ENCODE measurements at regions not wholly inside any gene's neighbourhood (a gene's known extent, or its start where the extent isn't known, plus 50 kb on each side); places are given as distances from the start of the nearest gene placed in this dataset.

DNA sequence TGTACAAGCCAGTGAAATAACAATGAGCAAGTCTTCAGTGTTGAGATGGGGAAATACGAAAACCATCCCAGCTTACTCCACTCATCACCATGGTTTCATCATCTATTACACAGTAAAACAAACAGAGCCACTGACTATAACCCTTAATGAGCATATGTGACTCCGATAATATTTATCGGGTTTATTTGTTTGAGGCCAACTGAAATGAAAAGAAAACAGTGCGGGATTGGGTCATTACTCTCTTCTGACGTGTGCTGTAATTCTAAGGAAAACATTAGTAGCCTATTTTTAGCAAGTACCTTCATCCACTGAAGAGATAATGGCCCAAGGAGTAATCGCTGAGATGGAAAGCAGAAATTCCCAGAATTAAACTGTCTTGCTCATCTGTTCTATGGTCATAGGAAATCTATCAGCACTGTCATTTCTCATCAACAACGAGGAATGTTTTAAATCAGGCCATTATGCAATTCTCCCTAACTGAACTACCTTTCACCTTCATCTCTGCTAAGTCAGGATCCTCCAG lies 716.5 kb downstream of the INHBA start:
- Histone ChIP-seq H3K4me1 (ENCODE audit: control insufficient read depth, insufficient read depth, low read length) (no peaks in the 10 kb centered on the region), H3K4me3 (ENCODE audit: low read depth, low read length) (no peak overlapping the region), H3K9me3 (ENCODE audit: control insufficient read depth, insufficient read depth, low read length) (no peaks in the 10 kb centered on the region), H3K9ac (ENCODE audit: low read depth, low read length) (no peak overlapping the region), H3K27me3 (ENCODE audit: control insufficient read depth, insufficient read depth, low read length) (no peaks in the 10 kb centered on the region), H3K36me3 (ENCODE audit: control insufficient read depth, insufficient read depth, low read length) (no peaks in the 10 kb centered on the region)

DNA sequence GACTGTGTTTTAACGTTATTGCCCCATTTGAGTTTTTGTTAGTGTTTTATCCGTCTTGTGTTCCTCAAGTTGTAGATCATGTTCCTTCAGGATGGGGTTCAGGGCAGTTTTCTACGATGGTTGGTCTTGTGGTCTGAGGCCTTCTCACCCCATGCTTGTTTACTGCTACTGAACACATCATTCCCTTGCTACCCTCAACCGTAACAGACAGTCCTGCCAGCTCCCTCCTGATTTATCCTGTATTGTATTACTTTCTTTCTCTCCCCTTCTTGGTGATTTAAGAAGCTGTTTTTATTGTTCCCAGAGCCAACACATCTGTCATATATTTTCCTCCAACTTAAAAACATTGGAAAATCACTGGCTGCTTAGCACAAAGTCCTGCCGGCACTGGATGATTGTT lies 719.8 kb downstream of the INHBA start:
- no peaks in the 10 kb centered on the region for H3K9me3 ChIP-seq (ENCODE audit: control insufficient read depth, insufficient read depth, low read length)
- H3K36me3 ChIP-seq (ENCODE audit: control insufficient read depth, insufficient read depth, low read length), result no peaks in the 10 kb centered on the region
- H3K27me3 ChIP-seq (ENCODE audit: control insufficient read depth, insufficient read depth, low read length), result no peaks in the 10 kb centered on the region
- H3K4me1 ChIP-seq (ENCODE audit: control insufficient read depth, insufficient read depth, low read length), result no peaks in the 10 kb centered on the region
- H3K4me3 ChIP-seq (ENCODE audit: low read depth, low read length), result no peak overlapping the region
- H3K9ac ChIP-seq (ENCODE audit: low read depth, low read length), result no peak overlapping the region

DNA sequence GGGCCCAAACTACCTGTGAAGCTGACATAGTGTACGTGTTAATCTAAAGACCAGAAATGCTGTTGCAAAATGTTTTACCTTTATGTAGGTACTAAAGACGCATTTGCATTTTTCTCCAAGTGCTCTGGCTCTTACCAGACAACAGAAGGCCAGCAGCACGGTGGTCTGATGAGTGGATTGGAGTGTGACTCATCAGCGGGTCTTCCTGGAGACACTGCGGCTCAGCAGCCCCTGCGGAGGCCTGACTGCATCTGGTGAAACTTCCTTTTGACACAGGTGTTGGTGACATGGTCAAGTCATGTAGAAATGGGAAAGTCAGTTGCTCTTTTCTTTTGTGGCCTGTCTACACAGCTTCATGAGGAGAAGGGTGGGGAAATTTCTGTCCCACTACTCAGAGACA lies 723.6 kb downstream of the INHBA start:
- H3K9ac ChIP-seq (ENCODE audit: low read depth, low read length), result no peak overlapping the region

DNA sequence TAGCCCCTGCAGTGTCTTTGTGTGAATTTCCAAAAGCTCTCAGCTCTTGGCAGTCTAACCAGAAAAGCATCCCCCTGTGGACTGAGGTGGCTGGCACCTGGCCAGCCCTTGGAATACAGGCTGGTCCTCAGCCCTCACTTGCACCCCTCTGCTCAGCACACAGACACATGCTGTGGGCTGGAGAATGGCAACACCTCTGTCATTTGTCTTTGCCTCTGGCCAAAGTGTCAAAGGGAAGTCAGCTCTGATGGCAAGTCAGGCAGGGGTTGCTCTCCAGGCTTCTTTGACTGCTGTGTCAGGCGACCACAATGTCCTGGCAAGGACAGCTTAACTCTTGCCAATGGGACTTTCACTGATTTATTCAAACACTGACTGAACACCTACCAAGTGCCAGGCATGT lies 724.8 kb downstream of the INHBA start:
- H3K27me3 ChIP-seq (ENCODE audit: control insufficient read depth, insufficient read depth, low read length), result no peaks in the 10 kb centered on the region
- H3K9me3 ChIP-seq (ENCODE audit: control insufficient read depth, insufficient read depth, low read length), result no peaks in the 10 kb centered on the region
- H3K4me3 ChIP-seq (ENCODE audit: low read depth, low read length), result no peak overlapping the region
- H3K4me1 ChIP-seq (ENCODE audit: control insufficient read depth, insufficient read depth, low read length), result no peaks in the 10 kb centered on the region
- H3K9ac ChIP-seq (ENCODE audit: low read depth, low read length), result no peak overlapping the region
- no peaks in the 10 kb centered on the region for H3K36me3 ChIP-seq (ENCODE audit: control insufficient read depth, insufficient read depth, low read length)

More for the DNA sequence above, 723.6 kb downstream of the INHBA start:
- no peaks in the 10 kb centered on the region for H3K4me1 ChIP-seq (ENCODE audit: control insufficient read depth, insufficient read depth, low read length)
- H3K36me3 ChIP-seq (ENCODE audit: control insufficient read depth, insufficient read depth, low read length), result no peaks in the 10 kb centered on the region
- no peaks in the 10 kb centered on the region for H3K27me3 ChIP-seq (ENCODE audit: control insufficient read depth, insufficient read depth, low read length)
- H3K9me3 ChIP-seq (ENCODE audit: control insufficient read depth, insufficient read depth, low read length), result no peaks in the 10 kb centered on the region
- H3K4me3 ChIP-seq (ENCODE audit: low read depth, low read length), result no peak overlapping the region

DNA sequence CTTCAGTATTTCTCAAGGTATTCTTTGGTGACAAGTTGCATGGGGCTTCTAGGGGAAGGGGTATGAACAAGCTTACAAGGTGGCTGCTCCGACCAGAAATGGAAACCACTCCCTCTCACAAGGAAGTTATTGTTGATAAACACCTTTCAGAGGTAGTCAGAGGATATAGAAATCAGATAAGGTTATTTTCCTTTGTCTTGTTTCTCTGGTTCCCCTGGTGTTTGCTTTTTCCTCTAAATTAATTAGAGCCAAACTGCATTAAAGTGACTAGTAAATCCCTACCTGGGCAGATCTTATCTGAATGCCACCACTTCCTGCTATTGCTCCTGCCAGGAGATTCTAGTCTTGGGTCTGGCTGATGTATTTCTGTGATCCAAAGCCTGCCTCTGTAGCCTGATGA lies 725.4 kb downstream of the INHBA start:
- Histone ChIP-seq H3K9me3 (ENCODE audit: control insufficient read depth, insufficient read depth, low read length) (no peaks in the 10 kb centered on the region), H3K4me1 (ENCODE audit: control insufficient read depth, insufficient read depth, low read length) (peaks cover 4% of the 10 kb centered on the region), H3K4me3 (ENCODE audit: low read depth, low read length) (no peak overlapping the region), H3K36me3 (ENCODE audit: control insufficient read depth, insufficient read depth, low read length) (no peaks in the 10 kb centered on the region), H3K9ac (ENCODE audit: low read depth, low read length) (no peak overlapping the region), H3K27me3 (ENCODE audit: control insufficient read depth, insufficient read depth, low read length) (no peaks in the 10 kb centered on the region)

DNA sequence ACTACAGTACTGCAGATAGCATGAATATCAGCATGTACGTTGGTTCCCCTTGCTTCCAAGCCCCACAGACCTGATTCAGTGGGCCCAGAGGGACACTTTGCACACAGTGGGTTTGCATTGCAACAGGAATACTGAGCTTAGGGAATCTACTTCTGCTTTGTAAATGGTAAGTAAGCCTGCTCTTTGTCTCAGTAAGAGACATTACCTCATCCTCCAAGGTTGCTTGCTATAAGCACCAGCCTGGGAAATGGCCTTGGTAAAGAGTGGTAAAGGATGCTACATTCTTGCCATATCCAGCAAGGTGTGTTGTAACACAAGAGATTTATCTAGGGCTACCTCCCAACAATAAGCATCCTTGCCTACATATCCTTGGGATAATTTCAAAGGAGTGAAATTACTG lies 730.5 kb downstream of the INHBA start:
- Histone ChIP-seq H3K4me3 (ENCODE audit: low read depth, low read length) (no peak overlapping the region), H3K9me3 (ENCODE audit: control insufficient read depth, insufficient read depth, low read length) (no peaks in the 10 kb centered on the region), H3K36me3 (ENCODE audit: control insufficient read depth, insufficient read depth, low read length) (no peaks in the 10 kb centered on the region), H3K9ac (ENCODE audit: low read depth, low read length) (no peak overlapping the region), H3K27me3 (ENCODE audit: control insufficient read depth, insufficient read depth, low read length) (no peaks in the 10 kb centered on the region), H3K4me1 (ENCODE audit: control insufficient read depth, insufficient read depth, low read length) (peaks cover 10% of the 10 kb centered on the region)

DNA sequence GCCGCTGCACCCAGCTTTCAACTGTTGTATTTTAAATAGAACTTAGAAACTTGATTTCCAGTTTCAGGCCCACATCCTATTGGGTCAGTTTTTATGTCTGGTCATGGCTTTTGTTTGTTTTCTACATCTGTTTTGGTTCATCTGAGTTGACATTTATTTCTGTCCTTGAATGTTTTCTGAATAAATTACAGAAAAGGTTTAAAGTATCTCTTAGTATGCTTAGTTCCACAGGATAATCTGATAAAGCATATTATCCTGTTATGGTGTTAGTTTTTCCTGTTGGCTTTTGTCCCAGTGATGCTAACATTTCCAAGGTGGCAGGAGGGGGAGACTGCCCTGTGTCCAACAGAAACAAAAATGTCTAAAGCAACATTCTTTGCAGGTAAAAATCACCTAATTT lies 733.2 kb downstream of the INHBA start:
- no peak overlapping the region for H3K4me3 ChIP-seq (ENCODE audit: low read depth, low read length)
- H3K9me3 ChIP-seq (ENCODE audit: control insufficient read depth, insufficient read depth, low read length), result no peaks in the 10 kb centered on the region
- H3K27me3 ChIP-seq (ENCODE audit: control insufficient read depth, insufficient read depth, low read length), result no peaks in the 10 kb centered on the region
- H3K9ac ChIP-seq (ENCODE audit: low read depth, low read length), result no peak overlapping the region
- H3K4me1 ChIP-seq (ENCODE audit: control insufficient read depth, insufficient read depth, low read length), result peaks cover 10% of the 10 kb centered on the region
- no peaks in the 10 kb centered on the region for H3K36me3 ChIP-seq (ENCODE audit: control insufficient read depth, insufficient read depth, low read length)

DNA sequence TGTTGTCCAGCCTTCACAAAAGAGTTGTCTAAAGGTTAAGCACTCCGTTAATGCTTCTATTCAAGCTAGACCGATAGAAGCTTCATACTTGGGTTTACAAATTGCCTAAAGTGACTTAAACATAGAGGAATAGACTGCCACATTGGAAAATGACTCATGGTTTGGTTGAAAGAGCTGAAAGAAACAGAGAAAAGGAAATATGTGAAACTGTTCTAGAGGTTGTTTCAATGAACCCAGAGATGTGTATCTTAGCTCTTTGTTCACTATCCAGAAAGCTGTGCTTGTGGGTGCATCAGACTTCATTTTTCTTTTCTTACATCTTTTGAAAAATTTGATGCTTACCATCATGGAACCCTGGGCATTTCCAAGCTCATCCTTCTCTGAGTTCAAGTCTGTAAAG lies 736.2 kb downstream of the INHBA start:
- Histone ChIP-seq H3K4me1 (ENCODE audit: control insufficient read depth, insufficient read depth, low read length) (no peaks in the 10 kb centered on the region), H3K9me3 (ENCODE audit: control insufficient read depth, insufficient read depth, low read length) (no peaks in the 10 kb centered on the region), H3K4me3 (ENCODE audit: low read depth, low read length) (no peak overlapping the region), H3K9ac (ENCODE audit: low read depth, low read length) (no peak overlapping the region), H3K27me3 (ENCODE audit: control insufficient read depth, insufficient read depth, low read length) (no peaks in the 10 kb centered on the region), H3K36me3 (ENCODE audit: control insufficient read depth, insufficient read depth, low read length) (no peaks in the 10 kb centered on the region)

DNA sequence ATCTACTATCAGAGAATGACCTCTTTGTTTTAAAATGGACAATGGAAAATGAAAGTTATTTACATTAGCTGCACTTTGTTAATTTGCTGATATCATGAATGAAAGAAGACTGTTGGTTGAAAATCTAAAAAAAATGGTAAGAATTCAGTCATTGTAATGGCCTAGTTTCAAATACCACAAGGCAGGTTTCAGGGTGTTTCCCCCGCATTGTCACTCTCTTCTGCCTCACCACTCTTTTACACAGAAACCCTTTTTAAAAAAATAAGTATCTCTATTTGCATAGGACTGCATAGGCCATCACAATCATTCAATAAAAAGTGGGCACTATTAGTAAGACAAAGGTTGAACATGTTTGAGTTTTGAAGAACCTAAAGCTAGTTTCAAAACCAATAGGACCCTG lies 737.1 kb downstream of the INHBA start:
- Histone ChIP-seq H3K4me1 (ENCODE audit: control insufficient read depth, insufficient read depth, low read length) (no peaks in the 10 kb centered on the region), H3K9ac (ENCODE audit: low read depth, low read length) (no peak overlapping the region), H3K9me3 (ENCODE audit: control insufficient read depth, insufficient read depth, low read length) (no peaks in the 10 kb centered on the region), H3K36me3 (ENCODE audit: control insufficient read depth, insufficient read depth, low read length) (no peaks in the 10 kb centered on the region), H3K4me3 (ENCODE audit: low read depth, low read length) (no peak overlapping the region), H3K27me3 (ENCODE audit: control insufficient read depth, insufficient read depth, low read length) (no peaks in the 10 kb centered on the region)

DNA sequence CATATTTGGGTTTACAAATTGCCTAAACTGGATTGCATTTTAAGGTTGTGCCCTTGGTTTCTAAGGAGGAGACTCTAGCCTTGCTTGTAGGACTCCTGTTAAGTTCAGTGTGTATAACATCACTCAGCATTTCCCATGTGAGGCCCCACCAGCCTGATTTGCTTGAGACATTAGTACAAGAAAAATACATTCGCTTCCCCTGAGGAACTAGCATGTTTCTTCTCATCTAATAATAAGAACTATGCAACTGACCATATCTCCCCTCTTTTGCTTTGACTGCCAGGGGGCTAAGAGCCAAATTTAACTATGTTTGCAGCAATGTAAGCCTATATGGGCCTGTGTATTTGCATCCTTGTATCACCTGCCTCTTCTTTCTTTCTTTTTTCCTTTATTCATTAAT lies 737.9 kb downstream of the INHBA start:
- H3K4me3 ChIP-seq (ENCODE audit: low read depth, low read length), result no peak overlapping the region
- no peaks in the 10 kb centered on the region for H3K36me3 ChIP-seq (ENCODE audit: control insufficient read depth, insufficient read depth, low read length)
- H3K4me1 ChIP-seq (ENCODE audit: control insufficient read depth, insufficient read depth, low read length), result no peaks in the 10 kb centered on the region
- H3K9ac ChIP-seq (ENCODE audit: low read depth, low read length), result no peak overlapping the region
- no peaks in the 10 kb centered on the region for H3K9me3 ChIP-seq (ENCODE audit: control insufficient read depth, insufficient read depth, low read length)
- no peaks in the 10 kb centered on the region for H3K27me3 ChIP-seq (ENCODE audit: control insufficient read depth, insufficient read depth, low read length)

DNA sequence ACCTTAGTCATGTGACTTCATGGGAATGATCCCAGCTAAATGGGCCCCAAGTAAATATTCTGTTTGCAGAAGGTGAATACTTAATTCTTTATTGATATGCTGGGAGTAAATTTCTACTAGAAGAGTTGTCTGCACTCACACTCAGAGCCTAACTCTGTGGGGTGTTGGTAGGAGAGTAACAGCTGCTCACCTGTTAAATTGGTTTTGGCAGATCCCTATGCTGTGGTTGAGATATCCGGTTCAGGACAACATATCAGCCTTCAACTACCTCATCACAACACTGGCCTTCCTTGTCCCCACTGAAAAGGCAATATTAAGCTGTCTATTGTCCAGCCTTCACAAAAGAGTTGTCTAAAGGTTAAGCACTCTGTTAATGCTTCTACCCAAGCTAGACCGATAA lies 738.3 kb downstream of the INHBA start:
- Histone ChIP-seq H3K9me3 (ENCODE audit: control insufficient read depth, insufficient read depth, low read length) (no peaks in the 10 kb centered on the region), H3K27me3 (ENCODE audit: control insufficient read depth, insufficient read depth, low read length) (no peaks in the 10 kb centered on the region), H3K4me1 (ENCODE audit: control insufficient read depth, insufficient read depth, low read length) (no peaks in the 10 kb centered on the region), H3K9ac (ENCODE audit: low read depth, low read length) (no peak overlapping the region), H3K36me3 (ENCODE audit: control insufficient read depth, insufficient read depth, low read length) (no peaks in the 10 kb centered on the region), H3K4me3 (ENCODE audit: low read depth, low read length) (no peak overlapping the region)

DNA sequence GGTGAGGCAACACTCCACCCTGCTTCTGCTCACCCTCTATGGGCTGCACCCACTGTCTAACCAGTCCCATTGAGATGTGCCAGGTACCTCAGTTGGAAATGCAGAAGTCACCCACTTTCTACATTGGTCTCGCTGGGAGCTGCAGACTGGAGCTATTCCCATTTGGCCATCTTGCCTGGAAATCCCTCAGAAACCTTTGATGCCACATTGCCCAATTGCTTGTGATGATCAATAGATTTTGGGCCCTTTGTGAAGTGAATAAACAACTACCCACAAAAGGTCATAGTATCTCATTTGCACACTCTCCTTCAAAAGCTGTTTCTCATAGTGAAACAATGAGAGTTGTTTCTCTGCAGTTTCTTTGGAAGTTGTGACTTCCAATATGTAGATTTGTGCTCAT lies 742.9 kb downstream of the INHBA start:
- Histone ChIP-seq H3K9me3 (ENCODE audit: control insufficient read depth, insufficient read depth, low read length) (no peaks in the 10 kb centered on the region), H3K36me3 (ENCODE audit: control insufficient read depth, insufficient read depth, low read length) (no peaks in the 10 kb centered on the region), H3K4me1 (ENCODE audit: control insufficient read depth, insufficient read depth, low read length) (no peaks in the 10 kb centered on the region), H3K9ac (ENCODE audit: low read depth, low read length) (no peak overlapping the region), H3K4me3 (ENCODE audit: low read depth, low read length) (no peak overlapping the region), H3K27me3 (ENCODE audit: control insufficient read depth, insufficient read depth, low read length) (no peaks in the 10 kb centered on the region)

DNA sequence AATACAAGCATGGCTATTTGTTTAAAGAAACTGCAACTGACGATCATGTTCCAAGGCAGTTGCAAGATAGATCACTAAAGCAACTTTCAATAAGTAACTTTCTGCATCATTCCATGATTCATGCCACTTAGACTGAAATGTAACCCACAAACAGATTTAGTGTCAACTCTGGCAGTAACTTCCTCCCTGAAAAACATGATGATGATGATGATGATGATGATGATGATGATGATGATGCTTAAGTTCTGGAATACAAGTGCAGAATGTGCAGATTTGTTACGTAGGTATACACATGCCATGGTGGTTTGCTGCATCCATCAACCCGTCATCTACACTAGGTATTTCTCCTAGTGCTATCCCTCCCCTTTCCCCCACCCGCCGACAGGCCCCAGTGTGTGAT lies 754.7 kb downstream of the INHBA start:
- peaks cover 2% of the 10 kb centered on the region for H3K9me3 ChIP-seq (ENCODE audit: control insufficient read depth, insufficient read depth, low read length)
- no peaks in the 10 kb centered on the region for H3K27me3 ChIP-seq (ENCODE audit: control insufficient read depth, insufficient read depth, low read length)
- no peak overlapping the region for H3K9ac ChIP-seq (ENCODE audit: low read depth, low read length)
- no peaks in the 10 kb centered on the region for H3K36me3 ChIP-seq (ENCODE audit: control insufficient read depth, insufficient read depth, low read length)
- H3K4me3 ChIP-seq (ENCODE audit: low read depth, low read length), result no peak overlapping the region
- H3K4me1 ChIP-seq (ENCODE audit: control insufficient read depth, insufficient read depth, low read length), result no peaks in the 10 kb centered on the region
